HepG2 (cell line): ENCODE measurements at regions not wholly inside any gene's neighbourhood (a gene's known extent, or its start where the extent isn't known, plus 50 kb on each side); places are given as distances from the start of the nearest gene placed in this dataset.

Experiments
- ATAC-seq: fragments of 200-7000 bp; cut with Tn5 transposase; 3 replicates; pipeline ENCODE4 v1.9.1; 2020; ENCODE audit warnings: mild to moderate bottlenecking, moderate library complexity
- BruUV-seq: library from RNA; stranded (reverse); fragments of 400-500 nt; replicated peaks from 2 replicates; lab custom pipeline; 2021; lab: Mats Ljungman, UMichigan
- CTCF ChIA-PET: fragments of 300-600 bp; formaldehyde crosslinking; extraction: SDS; loops from one replicate; lab custom pipeline; 2021; ENCODE audit warnings: low total read pairs, inconsistent platforms, low intra/inter-chr PET ratio; lab: Yijun Ruan, JAX
- POLR2A ChIA-PET: fragments of 350-600 bp; sonication (Branson Sonifier 250); formaldehyde crosslinking; loops from one replicate; lab custom pipeline; 2020; ENCODE audit warnings: antibody characterized with exemption, inconsistent platforms; lab: Yijun Ruan, JAX
- DNase-seq: peaks from one replicate; pipeline ENCODE4 v3.0.0-alpha.2; 2015; ENCODE audit warnings: low spot score
- FAIRE-seq: peaks from 3 replicates; lab custom pipeline; 2011; peaks lifted over from hg19 to GRCh38; lab: Jason Lieb, UNC
- H2AFZ ChIP-seq: one replicate; pipeline ENCODE4 v1.6.1; 2011; ENCODE audit warnings: low read length, inconsistent platforms
- H3K27ac ChIP-seq: fragments of 300-600 bp; 3 replicates; pipeline ENCODE4 v1.8.0; 2011; ENCODE audit warnings: mixed run types, mild to moderate bottlenecking, mixed read lengths, low read length, inconsistent platforms; ENCODE audit not compliant: insufficient read depth; ENCODE audit errors: extremely low read length
- H3K27me3 ChIP-seq, 2 experiments: fragments of 200-600 bp in 1 of 2; 2 replicates in 1 of 2; 3 replicates in 1 of 2; pipeline versions ENCODE4 v1.6.0 to v1.8.0; 2011; ENCODE audit warnings: low read length in 2 of 2, mild to moderate bottlenecking in 2 of 2, moderate library complexity in 2 of 2, inconsistent platforms in 1 of 2; ENCODE audit not compliant: insufficient read depth in 2 of 2, control insufficient read depth in 1 of 2
- H3K36me3 ChIP-seq, 2 experiments: fragments of 200-600 bp in 1 of 2; replicated peaks in 1 of 2; 2 replicates in 1 of 2; 3 replicates in 1 of 2; pipeline versions ENCODE4 v1.5.1 to v1.8.0; 2011; ENCODE audit warnings: low read length in 2 of 2, inconsistent platforms in 1 of 2; ENCODE audit not compliant: insufficient read depth in 2 of 2, control insufficient read depth in 1 of 2
- H3K4me1 ChIP-seq: 2 replicates; pipeline ENCODE4 v1.5.1; 2012; ENCODE audit warnings: low read length, inconsistent platforms; ENCODE audit not compliant: insufficient read depth
- H3K4me2 ChIP-seq: 2 replicates; pipeline ENCODE4 v1.6.0; 2011; ENCODE audit warnings: low read depth, low read length, inconsistent platforms
- H3K4me3 ChIP-seq, 3 experiments: fragments of 200-600 bp in 1 of 3; sonication (generic), shearing (Covaris generic) in 1 of 3; replicated peaks in 1 of 3; 2 replicates each; pipeline ENCODE4 v1.5.1; 2011 to 2016; ENCODE audit warnings: low read length in 3 of 3, inconsistent platforms in 2 of 3, low read depth in 2 of 3, mild to moderate bottlenecking in 2 of 3, control low read depth in 1 of 3, mixed read lengths in 1 of 3; ENCODE audit not compliant: insufficient read depth in 1 of 3
- H3K79me2 ChIP-seq: one replicate; pipeline ENCODE4 v1.6.1; 2011; ENCODE audit warnings: low read length, inconsistent platforms; ENCODE audit not compliant: insufficient read depth
- H3K9ac ChIP-seq: 2 replicates; pipeline ENCODE4 v1.6.0; 2011; ENCODE audit warnings: mild to moderate bottlenecking, low read depth, low read length, inconsistent platforms; ENCODE audit not compliant: insufficient read depth
- H3K9me3 ChIP-seq: 2 replicates; pipeline ENCODE4 v1.5.1; 2012; ENCODE audit warnings: mild to moderate bottlenecking, low read length
- H4K20me1 ChIP-seq: 2 replicates; pipeline ENCODE4 v1.6.0; 2011; ENCODE audit warnings: inconsistent platforms, mild to moderate bottlenecking, low read length, moderate library complexity; ENCODE audit not compliant: insufficient read depth
- ADNP ChIP-seq: sonication (generic); formaldehyde crosslinking; IDR thresholded peaks from 2 replicates; pipeline ENCODE4 v1.4.0; 2020; ENCODE audit warnings: missing genetic modification reagents
- CBFB ChIP-seq: sonication (generic); formaldehyde crosslinking; IDR thresholded peaks from 2 replicates; pipeline ENCODE4 v1.4.0; 2020; ENCODE audit warnings: missing genetic modification reagents
- LCORL ChIP-seq, 2 experiments: fragments of 450-650 bp in 1 of 2; sonication (generic) in 1 of 2; formaldehyde crosslinking in 1 of 2; IDR thresholded peaks; 2 replicates each; pipeline versions ENCODE4 v1.5.0 to v1.6.1; 2017 to 2020; ENCODE audit warnings: antibody characterized with exemption in 1 of 2, missing genetic modification reagents in 1 of 2
- U2AF2 ChIP-seq: fragments of 200-400 bp; formaldehyde crosslinking; IDR thresholded peaks from 2 replicates; pipeline ENCODE4 v1.6.1; 2017; ENCODE audit warnings: low read depth, mild to moderate bottlenecking, low read length
- WGBS: methylation state at CpG from one replicate; pipeline ENCODE4 v1.1.6; 2017; ENCODE audit warnings: low lambda C conversion rate; 5-methylcytosine and 5-hydroxymethylcytosine counted together
- in situ Hi-C: cut with HindIII; loops from 2 replicates; pipeline ENCODE4 v1.10.0; 2017; ENCODE audit warnings: low pct_unique_long_range_greater_than_20kb; ENCODE audit not compliant: extremely low pct_ligation_motif_present
- intact Hi-C: fragments of 100-400 bp; cut with micrococcal nuclease; formaldehyde crosslinking; loops from one replicate; pipeline ENCODE4 v1.10.0; 2022; ENCODE audit not compliant: unreplicated experiment
- TF ChIP-seq, protein P1 (sequence below), 2 experiments: fragments of 450-650 bp in 1 of 2; sonication (generic) in 1 of 2; formaldehyde crosslinking in 1 of 2; IDR thresholded peaks; 2 replicates each; pipeline versions ENCODE4 v1.6.1 to v1.8.0; 2016 to 2022; ENCODE audit warnings: antibody characterized with exemption in 1 of 2, mild to moderate bottlenecking in 1 of 2, missing genetic modification reagents in 1 of 2

DNA sequence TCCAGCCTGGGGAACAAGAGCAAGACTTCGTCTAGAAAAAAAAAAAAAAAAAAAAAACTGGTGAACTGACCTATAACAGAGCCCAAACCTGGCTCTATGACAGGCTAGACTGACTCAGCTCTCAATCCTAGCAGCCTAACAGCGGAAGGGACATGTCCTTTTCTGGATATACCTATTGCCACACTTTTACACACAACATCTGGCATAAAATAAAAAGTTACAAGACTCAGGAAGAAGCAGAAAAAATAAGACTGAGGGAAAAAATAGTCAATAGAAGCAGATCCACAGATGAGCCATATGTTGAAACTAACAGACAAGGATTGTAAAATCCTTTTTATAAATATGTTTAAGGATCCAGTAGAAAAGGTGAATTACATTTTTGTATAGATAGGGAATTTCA is 57.5 kb upstream of the IPO9 start (continued):
- TF ChIP-seq, protein P1, sequence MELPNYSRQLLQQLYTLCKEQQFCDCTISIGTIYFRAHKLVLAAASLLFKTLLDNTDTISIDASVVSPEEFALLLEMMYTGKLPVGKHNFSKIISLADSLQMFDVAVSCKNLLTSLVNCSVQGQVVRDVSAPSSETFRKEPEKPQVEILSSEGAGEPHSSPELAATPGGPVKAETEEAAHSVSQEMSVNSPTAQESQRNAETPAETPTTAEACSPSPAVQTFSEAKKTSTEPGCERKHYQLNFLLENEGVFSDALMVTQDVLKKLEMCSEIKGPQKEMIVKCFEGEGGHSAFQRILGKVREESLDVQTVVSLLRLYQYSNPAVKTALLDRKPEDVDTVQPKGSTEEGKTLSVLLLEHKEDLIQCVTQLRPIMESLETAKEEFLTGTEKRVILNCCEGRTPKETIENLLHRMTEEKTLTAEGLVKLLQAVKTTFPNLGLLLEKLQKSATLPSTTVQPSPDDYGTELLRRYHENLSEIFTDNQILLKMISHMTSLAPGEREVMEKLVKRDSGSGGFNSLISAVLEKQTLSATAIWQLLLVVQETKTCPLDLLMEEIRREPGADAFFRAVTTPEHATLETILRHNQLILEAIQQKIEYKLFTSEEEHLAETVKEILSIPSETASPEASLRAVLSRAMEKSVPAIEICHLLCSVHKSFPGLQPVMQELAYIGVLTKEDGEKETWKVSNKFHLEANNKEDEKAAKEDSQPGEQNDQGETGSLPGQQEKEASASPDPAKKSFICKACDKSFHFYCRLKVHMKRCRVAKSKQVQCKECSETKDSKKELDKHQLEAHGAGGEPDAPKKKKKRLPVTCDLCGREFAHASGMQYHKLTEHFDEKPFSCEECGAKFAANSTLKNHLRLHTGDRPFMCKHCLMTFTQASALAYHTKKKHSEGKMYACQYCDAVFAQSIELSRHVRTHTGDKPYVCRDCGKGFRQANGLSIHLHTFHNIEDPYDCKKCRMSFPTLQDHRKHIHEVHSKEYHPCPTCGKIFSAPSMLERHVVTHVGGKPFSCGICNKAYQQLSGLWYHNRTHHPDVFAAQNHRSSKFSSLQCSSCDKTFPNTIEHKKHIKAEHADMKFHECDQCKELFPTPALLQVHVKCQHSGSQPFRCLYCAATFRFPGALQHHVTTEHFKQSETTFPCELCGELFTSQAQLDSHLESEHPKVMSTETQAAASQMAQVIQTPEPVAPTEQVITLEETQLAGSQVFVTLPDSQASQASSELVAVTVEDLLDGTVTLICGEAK (IDR thresholded peaks at IDR 0.05) = no peak
- TF ChIP-seq, protein P1 (CRISPR knock-in tag; IDR thresholded peaks at IDR 0.05) = no peak
- no peak for TF ChIP-seq CBFB (CRISPR knock-in tag)

DNA sequence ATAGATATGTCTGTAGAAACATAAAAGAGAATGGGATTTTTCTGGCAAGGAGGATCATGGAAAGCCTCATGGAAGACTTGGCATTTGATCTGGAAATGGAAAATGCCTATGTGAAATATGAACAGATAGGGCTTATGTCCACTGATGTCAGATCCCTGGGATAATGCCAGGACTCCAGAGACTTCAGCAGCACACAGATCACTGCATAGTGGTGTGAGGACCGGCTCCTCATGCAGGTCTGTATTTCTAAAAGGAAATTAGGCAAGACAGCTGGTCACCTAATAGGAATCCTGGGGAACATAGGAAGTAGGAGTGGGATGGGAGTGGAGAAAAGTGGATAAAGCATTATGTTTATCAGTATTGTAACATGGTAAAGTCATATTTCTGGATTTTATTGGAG is 56.8 kb upstream of the IPO9 start:
- H3K9me3 ChIP-seq = no peaks in the 10 kb centered on the region
- TF ChIP-seq LCORL (IDR thresholded peaks at IDR 0.05) (no peak), LCORL (CRISPR knock-in tag; IDR thresholded peaks at IDR 0.05) (no peak), U2AF2 (no peak), ADNP (CRISPR knock-in tag) (no peak)
- TF ChIP-seq, all 625 proteins: peak for 0
- no peaks in the 10 kb centered on the region for H3K4me1 ChIP-seq
- POLR2A ChIA-PET = no interaction called here
- FAIRE-seq (no peak), DNase-seq (no peak), ATAC-seq (no peak)
- in situ Hi-C loops (no loop called here), intact Hi-C loops (no loop called here)
- no peak overlapping the region for H2AFZ ChIP-seq
- H4K20me1 ChIP-seq = no peaks in the 10 kb centered on the region
- H3K9ac ChIP-seq = no peak overlapping the region
- no peaks in the 10 kb centered on the region for H3K36me3 ChIP-seq
- BruUV-seq = no TSS peak
- CTCF ChIA-PET = no interaction called here
- WGBS = 0% methylated on average over 1 of the region's 1 CpG
- no peak overlapping the region for H3K27ac ChIP-seq
- no peak overlapping the region for H3K4me3 ChIP-seq
- H3K27me3 ChIP-seq = 0 out of 5 replicates have a peak, but pooled peaks cover 0 to 5% of the 10 kb centered on the region in 2 experiments
- no peak overlapping the region for H3K4me2 ChIP-seq
- no peaks in the 10 kb centered on the region for H3K79me2 ChIP-seq
